Activated CD8-positive, alpha-beta T cell treated with anti-CD3 and anti-CD28 coated beads, Interleukin-2, amount 10 ng/mL, durations not matched to agents 7 days and 5 days (primary cell): ENCODE measurements at regions not wholly inside any gene's neighbourhood (a gene's known extent, or its start where the extent isn't known, plus 50 kb on each side); places are given as distances from the start of the nearest gene placed in this dataset.

ENCODE experiments used
- ATAC-seq: fragments of 150-1000 bp; cut with Tn5 transposase; one replicate; pipeline ENCODE4 v1.10.0; 2021; ENCODE audit warnings: moderate library complexity
- CTCF ChIA-PET: fragments of 350-600 bp; sonication (Branson Sonifier 250); formaldehyde crosslinking; loops from one replicate; lab custom pipeline; 2021; ENCODE audit warnings: antibody characterized with exemption; lab: Charles Lee
- POLR2A ChIA-PET: fragments of 350-600 bp; sonication (Branson Sonifier 250); formaldehyde crosslinking; loops from one replicate; lab custom pipeline; 2021; ENCODE audit warnings: antibody characterized with exemption; lab: Charles Lee
- DNase-seq: peaks from one replicate; pipeline ENCODE4 v3.0.0-alpha.2; 2020
- H3K27ac Mint-ChIP-seq: one replicate; pipeline ENCODE4 v1.8.0; 2021; ENCODE audit warnings: mild to moderate bottlenecking, mixed read lengths
- H3K27me3 Mint-ChIP-seq: one replicate; pipeline ENCODE4 v1.8.0; 2021; ENCODE audit warnings: low read depth, mixed read lengths
- H3K36me3 Mint-ChIP-seq: one replicate; pipeline ENCODE4 v1.8.0; 2021; ENCODE audit warnings: low read depth, mixed read lengths
- H3K4me1 Mint-ChIP-seq: one replicate; pipeline ENCODE4 v1.8.0; 2021; ENCODE audit warnings: low read depth, mixed read lengths
- H3K4me3 Mint-ChIP-seq: one replicate; pipeline ENCODE4 v1.8.0; 2021; ENCODE audit warnings: mild to moderate bottlenecking, mixed read lengths
- H3K9me3 Mint-ChIP-seq: one replicate; pipeline ENCODE4 v1.8.0; 2022; ENCODE audit warnings: mixed read lengths; ENCODE audit not compliant: insufficient read depth

- CTCF ChIA-PET: no interaction called here
- no peak overlapping the region for H3K27ac Mint-ChIP-seq
- H3K4me1 Mint-ChIP-seq: peaks cover 4% of the 10 kb centered on the region
- POLR2A ChIA-PET: no interaction called here
- H3K27me3 Mint-ChIP-seq: no peaks in the 10 kb centered on the region
- no peak overlapping the region for H3K4me3 Mint-ChIP-seq
- no peak for ATAC-seq
- H3K36me3 Mint-ChIP-seq: no peaks in the 10 kb centered on the region
- no peak for DNase-seq
- H3K9me3 Mint-ChIP-seq: no peaks in the 10 kb centered on the region
These were observed 68.5 kb upstream of the ITGA6 start for GRCh38 chr2:172358691-172359556.

DNA sequence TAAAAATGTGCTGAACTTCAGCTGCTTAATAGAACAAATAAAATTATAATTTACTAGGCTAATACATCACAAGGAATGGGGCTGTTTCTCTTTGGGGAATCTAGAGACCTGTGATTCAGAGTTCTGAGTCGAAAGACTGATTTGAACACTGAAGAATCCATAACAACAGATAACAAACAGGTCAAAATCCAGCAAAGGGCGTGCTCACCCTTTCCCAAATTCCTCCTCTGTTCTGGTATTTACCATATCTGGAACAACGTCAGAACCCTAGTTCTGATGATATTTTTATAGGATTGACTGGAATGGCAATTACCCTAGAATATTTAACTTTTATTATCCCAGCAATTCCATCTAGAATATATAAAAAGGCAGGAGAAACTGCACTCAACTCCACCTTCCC, 66.0 kb upstream of the ITGA6 start:
- ChIA-PET POLR2A (no interaction called here), CTCF (no interaction called here)
- H3K4me1 Mint-ChIP-seq: peaks cover 4% of the 10 kb centered on the region
- H3K4me3 Mint-ChIP-seq: no peak overlapping the region
- ATAC-seq (no peak), DNase-seq (no peak)
- no peaks in the 10 kb centered on the region for H3K9me3 Mint-ChIP-seq
- no peak overlapping the region for H3K27ac Mint-ChIP-seq
- no peaks in the 10 kb centered on the region for H3K27me3 Mint-ChIP-seq
- H3K36me3 Mint-ChIP-seq: no peaks in the 10 kb centered on the region

- H3K36me3 Mint-ChIP-seq: no peaks in the 10 kb centered on the region
- no peaks in the 10 kb centered on the region for H3K9me3 Mint-ChIP-seq
- ATAC-seq: no peak
- no peak overlapping the region for H3K27ac Mint-ChIP-seq
- H3K27me3 Mint-ChIP-seq: no peaks in the 10 kb centered on the region
- H3K4me3 Mint-ChIP-seq: no peak overlapping the region
- ChIA-PET POLR2A (no interaction called here), CTCF (no interaction called here)
- peaks cover 4% of the 10 kb centered on the region for H3K4me1 Mint-ChIP-seq
- no peak for DNase-seq
These were observed 65.5 kb upstream of the ITGA6 start for GRCh38 chr2:172361840-172362239.

- Mint-ChIP-seq H3K27ac (no peak overlapping the region), H3K36me3 (no peaks in the 10 kb centered on the region), H3K9me3 (no peaks in the 10 kb centered on the region), H3K27me3 (no peaks in the 10 kb centered on the region), H3K4me1 (no peaks in the 10 kb centered on the region), H3K4me3 (no peak overlapping the region)
- ATAC-seq (no peak), DNase-seq (no peak)
- POLR2A ChIA-PET: no interaction called here
- CTCF ChIA-PET: interaction anchor here (0.7 to 1.0 kb wide), 2 partner anchors 26 to 97 kb away, joined by 3 read pairs; no protein-coding TSS in a partner anchor
These were observed 63.1 kb upstream of the ITGA6 start for GRCh38 chr2:172364261-172364660.

- no peak overlapping the region for H3K27ac Mint-ChIP-seq
- H3K9me3 Mint-ChIP-seq: no peaks in the 10 kb centered on the region
- H3K36me3 Mint-ChIP-seq: no peaks in the 10 kb centered on the region
- H3K27me3 Mint-ChIP-seq: no peaks in the 10 kb centered on the region
- no peak for DNase-seq
- ATAC-seq: no peak
- ChIA-PET CTCF (no interaction called here), POLR2A (no interaction called here)
- H3K4me3 Mint-ChIP-seq: no peak overlapping the region
- H3K4me1 Mint-ChIP-seq: peaks cover 3% of the 10 kb centered on the region
These were observed 60.7 kb upstream of the ITGA6 start for GRCh38 chr2:172366596-172367150.

GRCh38 chr2:172370821-172371455, 56.4 kb upstream of the ITGA6 start:
- H3K4me1 Mint-ChIP-seq: peaks cover 3% of the 10 kb centered on the region
- H3K4me3 Mint-ChIP-seq: no peak overlapping the region

DNA sequence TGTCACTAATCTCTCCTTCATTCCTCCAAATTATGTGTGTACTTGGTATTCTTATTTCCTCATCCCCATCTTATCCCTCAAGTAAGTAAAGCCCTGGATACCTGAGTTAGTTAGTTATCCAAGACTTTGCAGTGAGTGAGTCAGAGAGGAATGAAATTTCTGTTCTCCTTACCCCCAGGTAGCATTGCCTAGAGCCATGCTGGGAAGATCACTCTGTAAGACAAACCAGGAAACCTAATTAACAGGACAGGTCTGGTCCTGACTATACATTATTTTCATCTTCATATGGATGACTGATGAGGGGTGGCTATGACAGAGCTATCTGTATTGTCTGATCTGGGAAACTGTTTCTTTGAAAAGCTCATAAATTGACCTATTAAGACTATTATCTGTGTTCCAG, 55.0 kb upstream of the ITGA6 start:
- Mint-ChIP-seq H3K36me3 (no peaks in the 10 kb centered on the region), H3K27ac (no peak overlapping the region), H3K9me3 (no peaks in the 10 kb centered on the region), H3K4me1 (peaks cover 3% of the 10 kb centered on the region), H3K27me3 (peaks cover 5% of the 10 kb centered on the region), H3K4me3 (no peak overlapping the region)
- no peak for ATAC-seq
- no peak for DNase-seq
- ChIA-PET CTCF (no interaction called here), POLR2A (no interaction called here)

More at GRCh38 chr2:172370821-172371455, 56.4 kb upstream of the ITGA6 start:
- ChIA-PET CTCF (no interaction called here), POLR2A (interaction anchor here (1.0 kb wide), 1 partner anchor 64 kb away, joined by 3 read pairs; no protein-coding TSS in a partner anchor)
- Mint-ChIP-seq H3K27me3 (peaks cover 5% of the 10 kb centered on the region), H3K27ac (no peak overlapping the region), H3K36me3 (no peaks in the 10 kb centered on the region), H3K9me3 (no peaks in the 10 kb centered on the region)
- ATAC-seq (no peak), DNase-seq (no peak)

GRCh38 chr2:172373076-172373475, 54.3 kb upstream of the ITGA6 start:
- H3K4me1 Mint-ChIP-seq: peaks cover 3% of the 10 kb centered on the region
- no peaks in the 10 kb centered on the region for H3K36me3 Mint-ChIP-seq
- CTCF ChIA-PET: no interaction called here
- ATAC-seq: no peak
- POLR2A ChIA-PET: no interaction called here
- H3K9me3 Mint-ChIP-seq: no peaks in the 10 kb centered on the region
- H3K4me3 Mint-ChIP-seq: no peak overlapping the region
- H3K27ac Mint-ChIP-seq: no peak overlapping the region
- H3K27me3 Mint-ChIP-seq: peaks cover 5% of the 10 kb centered on the region
- DNase-seq: no peak

DNA sequence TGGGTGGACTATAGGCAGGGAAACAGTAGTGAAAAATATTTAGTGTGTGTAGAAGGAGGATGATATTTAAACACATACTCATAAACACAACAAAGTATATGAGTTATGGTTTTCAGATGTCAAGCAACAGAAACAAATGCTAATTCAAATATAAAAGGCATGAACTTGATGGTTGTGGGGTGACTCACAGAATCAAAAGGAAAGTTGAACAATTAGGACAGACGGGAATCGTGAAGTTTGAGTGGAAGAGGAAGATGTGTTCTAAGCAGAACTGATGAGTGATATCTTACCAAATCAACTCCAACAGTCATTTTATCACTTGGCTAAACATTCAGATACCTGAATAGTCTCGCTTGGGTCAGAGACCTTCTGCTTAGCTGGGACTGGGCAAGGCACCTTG, 53.6 kb upstream of the ITGA6 start:
- no peak for DNase-seq
- Mint-ChIP-seq H3K27me3 (peaks cover 5% of the 10 kb centered on the region), H3K36me3 (no peaks in the 10 kb centered on the region), H3K9me3 (no peaks in the 10 kb centered on the region), H3K27ac (no peak overlapping the region), H3K4me1 (peaks cover 3% of the 10 kb centered on the region), H3K4me3 (no peak overlapping the region)
- ATAC-seq: no peak
- POLR2A ChIA-PET: no interaction called here
- CTCF ChIA-PET: no interaction called here

GRCh38 chr2:172374318-172375240, 52.8 kb upstream of the ITGA6 start:
- H3K9me3 Mint-ChIP-seq: peaks cover 3% of the 10 kb centered on the region
- ChIA-PET CTCF (interaction anchor here (1.1 kb wide), 1 partner anchor 81 kb away, joined by 3 read pairs; no protein-coding TSS in a partner anchor), POLR2A (no interaction called here)
- H3K4me3 Mint-ChIP-seq: no peak overlapping the region
- no peak for DNase-seq
- ATAC-seq: no peak
- peaks cover 3% of the 10 kb centered on the region for H3K36me3 Mint-ChIP-seq
- H3K4me1 Mint-ChIP-seq: peaks cover 3% of the 10 kb centered on the region
- no peak overlapping the region for H3K27ac Mint-ChIP-seq
- H3K27me3 Mint-ChIP-seq: peaks cover 5% of the 10 kb centered on the region

- H3K27me3 Mint-ChIP-seq: peaks cover 5% of the 10 kb centered on the region
- ChIA-PET POLR2A (no interaction called here), CTCF (interaction anchor here (1.1 kb wide), 1 partner anchor 81 kb away, joined by 3 read pairs; no protein-coding TSS in a partner anchor)
- H3K4me1 Mint-ChIP-seq: peaks cover 3% of the 10 kb centered on the region
- DNase-seq: no peak
- peaks cover 3% of the 10 kb centered on the region for H3K9me3 Mint-ChIP-seq
- no peak overlapping the region for H3K27ac Mint-ChIP-seq
- no peak overlapping the region for H3K4me3 Mint-ChIP-seq
- ATAC-seq: no peak
- H3K36me3 Mint-ChIP-seq: peaks cover 3% of the 10 kb centered on the region
These were observed 52.1 kb upstream of the ITGA6 start for GRCh38 chr2:172375251-172375650.
